Epithelial cell of proximal tubule (primary cell): ENCODE measurements at regions not wholly inside any gene's neighbourhood (a gene's known extent, or its start where the extent isn't known, plus 50 kb on each side); places are given as distances from the start of the nearest gene placed in this dataset.
A peak's percentile ranks its signal among the peaks of the same experiment; 100 is the strongest.
"Not testable (repeated sequence)": the region's sequence is repeated elsewhere in the genome, so short reads cannot be mapped to it uniquely, and the experiment has no call there.

Source experiments
- DNase-seq: peaks from one replicate; pipeline ENCODE4 v3.0.0-alpha.2; 2011; ENCODE audit warnings: low read depth
- H3K4me3 ChIP-seq: 2 replicates; pipeline ENCODE4 v1.5.1; 2011; ENCODE audit warnings: low read depth, mild to moderate bottlenecking, low read length
- TF ChIP-seq, protein P1 (sequence below): conservative IDR thresholded peaks from 2 replicates; pipeline ENCODE4 v1.5.1; 2012; ENCODE audit warnings: low read depth, mild to moderate bottlenecking, low read length

DNA sequence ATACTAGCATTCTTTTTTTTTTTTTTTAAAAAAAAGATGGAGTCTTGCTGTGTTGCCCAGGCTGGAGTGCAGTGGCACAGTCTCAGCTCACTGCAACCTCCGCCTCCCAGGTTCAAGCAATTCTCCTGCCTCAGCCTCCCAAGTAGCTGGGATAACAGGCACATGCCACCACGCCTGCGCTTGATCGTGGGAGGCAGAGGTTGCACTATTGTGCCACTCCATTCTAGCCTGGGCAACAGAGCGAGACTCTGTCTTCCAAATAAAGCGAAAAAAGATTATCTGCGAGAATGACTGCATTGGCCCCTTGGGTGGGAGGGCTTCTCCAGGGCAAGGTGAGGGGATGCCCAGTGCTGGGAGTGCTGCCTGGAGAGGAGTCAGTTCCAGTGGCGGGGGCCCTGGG is 1357.1 kb downstream of the CDH12 start:
- H3K4me3 ChIP-seq, DNase-seq: not testable (repeated sequence)

DNA sequence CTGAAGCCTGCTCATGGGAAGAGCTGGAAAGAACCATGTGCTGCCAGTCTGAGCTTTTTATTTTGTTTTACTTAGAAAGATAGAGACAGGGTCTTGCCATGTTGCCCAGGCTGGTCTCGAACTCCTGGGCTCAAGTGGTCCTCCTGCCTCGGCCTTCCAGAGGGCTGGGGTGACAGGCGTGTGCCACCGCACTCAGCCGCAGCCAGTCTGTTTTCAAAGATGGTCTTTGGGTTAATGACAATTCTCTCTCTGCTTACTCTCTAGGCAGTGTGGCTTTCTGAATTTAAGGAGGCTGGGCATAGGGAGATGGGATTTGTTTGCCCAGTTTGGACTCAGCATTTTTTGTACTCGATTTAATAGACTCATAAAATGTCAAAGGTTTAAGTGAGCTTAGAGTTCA is 1357.9 kb downstream of the CDH12 start:
- DNase-seq, H3K4me3 ChIP-seq: not testable (repeated sequence)

DNA sequence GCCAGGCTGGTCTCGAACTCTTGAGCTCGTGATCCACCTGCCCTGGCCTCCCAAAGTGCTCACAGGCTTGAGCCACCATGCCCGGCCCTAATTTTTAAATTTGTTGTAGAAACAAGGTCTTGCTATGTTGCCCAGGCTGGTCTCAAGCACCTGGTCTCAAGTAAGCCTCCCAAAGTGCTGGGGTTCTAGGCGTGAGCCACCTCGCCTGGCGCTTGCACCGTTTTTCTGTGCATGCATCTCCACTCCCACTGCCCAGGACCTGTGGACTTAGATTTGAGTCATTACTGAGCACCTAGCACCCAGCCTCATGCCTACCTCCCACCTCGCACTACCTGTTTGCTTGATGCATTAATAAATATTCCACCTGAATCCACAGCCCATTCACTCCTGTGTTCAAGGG is 1359.1 kb downstream of the CDH12 start:
- DNase-seq, H3K4me3 ChIP-seq: not testable (repeated sequence)

DNA sequence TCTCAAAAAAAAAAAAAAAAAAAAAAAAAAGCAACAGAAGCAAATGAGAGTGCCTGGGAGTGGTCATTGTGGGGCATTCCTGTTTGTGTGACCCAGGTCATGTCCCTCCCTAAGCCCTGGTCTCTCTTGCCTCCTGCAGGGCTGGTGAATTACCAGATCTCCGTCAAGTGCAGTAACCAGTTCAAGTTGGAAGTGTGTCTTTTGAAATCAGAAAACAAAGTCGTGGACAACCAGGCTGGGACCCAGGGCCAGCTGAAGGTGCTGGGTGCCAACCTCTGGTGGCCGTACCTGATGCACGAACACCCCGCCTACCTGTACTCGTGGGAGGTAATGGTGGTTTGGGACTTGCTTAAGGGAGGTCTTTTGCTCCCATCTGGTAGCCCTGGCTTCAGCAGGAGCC is 1362.0 kb downstream of the CDH12 start:
- H3K4me3 ChIP-seq, DNase-seq: not testable (repeated sequence)

DNA sequence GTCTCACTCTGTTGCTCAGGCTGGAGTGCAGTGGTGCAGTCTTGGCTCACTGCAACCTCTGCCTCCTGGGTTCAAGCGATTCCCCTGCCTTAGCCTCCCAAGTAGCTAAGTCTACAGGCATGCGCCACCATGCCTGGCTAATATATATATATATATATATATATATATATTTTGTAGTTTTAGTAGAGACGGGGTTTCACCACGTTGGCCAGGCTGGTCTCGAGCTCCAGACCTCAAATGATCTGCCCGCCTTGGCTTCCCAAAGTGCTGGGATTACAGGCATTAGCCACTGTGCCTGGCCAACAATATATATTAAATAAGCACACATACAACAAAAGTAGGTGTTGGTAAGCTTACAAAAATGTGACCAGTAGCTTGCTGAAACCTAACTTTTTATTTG is 1364.3 kb downstream of the CDH12 start:
- DNase-seq, H3K4me3 ChIP-seq: not testable (repeated sequence)

DNA sequence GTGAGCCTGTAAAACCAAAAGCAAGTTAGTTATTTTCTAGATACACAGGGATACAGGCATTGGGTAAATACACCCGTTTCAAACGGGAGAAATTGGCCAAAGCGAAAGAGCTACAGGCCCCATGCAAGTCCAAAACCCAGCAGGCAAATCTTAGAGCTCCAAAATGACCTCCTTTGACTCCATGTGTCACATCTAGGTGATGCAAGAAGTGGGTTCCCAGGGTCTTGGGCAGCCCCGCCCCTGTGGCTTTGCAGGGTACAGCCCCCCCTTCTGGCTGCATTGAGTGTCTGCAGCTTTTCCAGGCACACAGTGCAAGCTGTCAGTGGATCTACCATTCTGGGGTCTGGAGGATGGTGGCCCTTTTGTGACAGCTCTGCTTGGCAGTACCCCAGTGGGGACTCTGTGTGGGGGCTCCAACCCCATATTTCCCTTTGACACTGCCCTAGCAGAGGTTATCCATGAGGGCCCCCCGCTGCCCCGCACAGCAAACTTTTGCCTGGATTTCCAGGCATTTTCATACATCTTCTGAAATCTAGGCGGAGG is 1367.6 kb downstream of the CDH12 start:
- not testable (repeated sequence) for DNase-seq, H3K4me3 ChIP-seq
- TF ChIP-seq, protein P1, sequence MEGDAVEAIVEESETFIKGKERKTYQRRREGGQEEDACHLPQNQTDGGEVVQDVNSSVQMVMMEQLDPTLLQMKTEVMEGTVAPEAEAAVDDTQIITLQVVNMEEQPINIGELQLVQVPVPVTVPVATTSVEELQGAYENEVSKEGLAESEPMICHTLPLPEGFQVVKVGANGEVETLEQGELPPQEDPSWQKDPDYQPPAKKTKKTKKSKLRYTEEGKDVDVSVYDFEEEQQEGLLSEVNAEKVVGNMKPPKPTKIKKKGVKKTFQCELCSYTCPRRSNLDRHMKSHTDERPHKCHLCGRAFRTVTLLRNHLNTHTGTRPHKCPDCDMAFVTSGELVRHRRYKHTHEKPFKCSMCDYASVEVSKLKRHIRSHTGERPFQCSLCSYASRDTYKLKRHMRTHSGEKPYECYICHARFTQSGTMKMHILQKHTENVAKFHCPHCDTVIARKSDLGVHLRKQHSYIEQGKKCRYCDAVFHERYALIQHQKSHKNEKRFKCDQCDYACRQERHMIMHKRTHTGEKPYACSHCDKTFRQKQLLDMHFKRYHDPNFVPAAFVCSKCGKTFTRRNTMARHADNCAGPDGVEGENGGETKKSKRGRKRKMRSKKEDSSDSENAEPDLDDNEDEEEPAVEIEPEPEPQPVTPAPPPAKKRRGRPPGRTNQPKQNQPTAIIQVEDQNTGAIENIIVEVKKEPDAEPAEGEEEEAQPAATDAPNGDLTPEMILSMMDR: peak; percentile 40

DNA sequence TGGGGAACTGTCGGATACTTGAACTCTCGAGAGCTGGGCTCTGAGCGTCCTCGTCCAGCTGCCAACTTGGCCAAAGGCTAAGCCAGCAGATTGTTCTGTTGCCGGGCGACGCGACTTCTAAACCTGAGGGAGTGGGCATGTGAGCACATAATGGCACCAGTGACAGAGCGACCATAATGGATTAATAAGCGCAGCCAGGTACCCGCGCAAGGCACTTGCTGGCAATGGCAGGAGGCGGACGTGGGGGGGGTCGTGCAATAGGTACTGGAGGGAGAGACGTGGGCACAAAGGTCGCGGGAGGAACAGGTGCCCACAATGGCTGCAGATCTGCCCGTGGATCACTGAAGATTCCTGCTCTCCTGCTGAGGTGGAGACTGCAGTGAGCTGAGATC is 1368.7 kb downstream of the CDH12 start:
- H3K4me3 ChIP-seq, DNase-seq: not testable (repeated sequence)

DNA sequence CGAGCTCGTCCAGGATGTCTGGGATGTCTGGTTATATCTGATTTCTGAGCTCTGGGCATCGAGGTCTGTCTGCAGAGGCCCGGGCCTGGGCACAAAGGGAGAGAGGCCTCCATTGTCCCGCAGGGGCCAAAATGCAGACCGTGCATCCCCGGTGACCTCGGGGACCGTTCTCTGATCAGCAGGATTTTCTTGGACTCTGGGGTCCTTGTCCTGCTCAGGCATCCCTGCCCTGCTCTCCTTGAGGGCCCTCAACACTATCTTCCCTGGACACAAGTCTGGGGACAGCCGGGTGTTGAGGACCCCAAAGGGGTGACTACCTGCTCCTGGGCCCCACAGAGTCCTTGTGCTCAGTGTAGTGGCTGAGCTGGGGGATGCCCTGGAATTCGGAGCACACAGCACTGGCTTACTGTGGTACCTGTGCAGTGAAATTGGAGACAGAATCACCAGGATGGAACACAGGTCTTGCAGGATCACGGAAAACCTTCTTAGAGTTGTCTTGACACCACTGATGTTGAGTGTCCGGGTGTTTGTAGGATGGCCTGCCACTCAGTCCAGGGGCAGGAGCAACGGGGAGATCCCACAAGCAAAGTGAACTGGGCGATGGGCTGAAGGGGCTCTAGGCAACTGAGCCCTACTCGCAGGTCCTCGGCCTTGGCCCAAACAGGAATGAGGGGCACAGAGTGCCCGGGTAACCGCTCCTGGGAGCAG is 1369.2 kb downstream of the CDH12 start:
- not testable (repeated sequence) for H3K4me3 ChIP-seq, DNase-seq

DNA sequence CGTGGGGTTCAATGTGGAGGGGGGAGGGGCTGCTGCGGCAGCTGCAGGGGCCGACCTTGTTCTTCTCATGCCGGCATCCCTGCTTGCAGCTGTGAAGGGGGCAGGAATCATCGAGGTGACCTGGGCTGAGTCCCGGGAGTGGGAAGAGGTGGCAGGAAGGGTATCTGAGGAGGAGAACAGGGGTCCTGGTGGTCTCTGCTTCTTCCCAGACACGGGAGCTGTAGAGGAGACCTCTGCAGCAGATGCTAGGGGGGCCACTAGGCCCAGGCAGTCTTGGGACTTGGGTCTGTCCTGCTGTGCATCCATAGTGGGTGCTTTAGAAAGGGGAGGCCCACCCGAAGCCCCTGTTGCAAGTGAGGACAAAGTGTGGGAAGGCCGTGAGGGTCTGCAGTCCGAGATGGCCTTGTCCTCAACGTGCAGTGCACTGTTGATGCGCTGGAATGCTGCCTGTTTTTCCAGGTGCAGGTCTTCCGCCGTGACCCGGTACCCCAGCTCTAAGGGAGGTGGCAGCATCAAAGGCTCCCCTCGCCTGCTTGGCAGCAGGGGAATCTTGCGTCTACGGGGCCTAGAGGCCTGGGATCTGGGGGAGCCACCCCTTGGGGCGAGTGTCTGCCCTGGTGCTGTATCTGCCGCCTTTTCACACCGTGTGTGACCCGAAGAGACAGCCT is 1370.0 kb downstream of the CDH12 start:
- H3K4me3 ChIP-seq, DNase-seq: not testable (repeated sequence)

DNA sequence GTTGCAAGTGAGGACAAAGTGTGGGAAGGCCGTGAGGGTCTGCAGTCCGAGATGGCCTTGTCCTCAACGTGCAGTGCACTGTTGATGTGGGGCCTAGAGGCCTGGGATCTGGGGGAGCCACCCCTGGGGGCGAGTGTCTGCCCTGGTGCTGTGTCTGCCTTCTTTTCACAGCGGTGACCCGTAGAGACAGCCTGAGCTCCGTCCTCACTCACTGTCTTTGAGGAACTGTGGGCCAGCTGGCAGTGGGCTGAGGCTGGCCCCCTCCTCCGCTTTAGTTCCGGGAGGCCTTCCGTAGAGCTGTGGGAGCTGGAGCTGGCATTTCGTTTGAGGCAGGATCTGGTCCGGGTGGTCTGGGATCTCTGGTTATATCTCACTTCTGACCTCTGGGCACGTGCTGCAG is 1370.6 kb downstream of the CDH12 start:
- not testable (repeated sequence) for DNase-seq, H3K4me3 ChIP-seq

DNA sequence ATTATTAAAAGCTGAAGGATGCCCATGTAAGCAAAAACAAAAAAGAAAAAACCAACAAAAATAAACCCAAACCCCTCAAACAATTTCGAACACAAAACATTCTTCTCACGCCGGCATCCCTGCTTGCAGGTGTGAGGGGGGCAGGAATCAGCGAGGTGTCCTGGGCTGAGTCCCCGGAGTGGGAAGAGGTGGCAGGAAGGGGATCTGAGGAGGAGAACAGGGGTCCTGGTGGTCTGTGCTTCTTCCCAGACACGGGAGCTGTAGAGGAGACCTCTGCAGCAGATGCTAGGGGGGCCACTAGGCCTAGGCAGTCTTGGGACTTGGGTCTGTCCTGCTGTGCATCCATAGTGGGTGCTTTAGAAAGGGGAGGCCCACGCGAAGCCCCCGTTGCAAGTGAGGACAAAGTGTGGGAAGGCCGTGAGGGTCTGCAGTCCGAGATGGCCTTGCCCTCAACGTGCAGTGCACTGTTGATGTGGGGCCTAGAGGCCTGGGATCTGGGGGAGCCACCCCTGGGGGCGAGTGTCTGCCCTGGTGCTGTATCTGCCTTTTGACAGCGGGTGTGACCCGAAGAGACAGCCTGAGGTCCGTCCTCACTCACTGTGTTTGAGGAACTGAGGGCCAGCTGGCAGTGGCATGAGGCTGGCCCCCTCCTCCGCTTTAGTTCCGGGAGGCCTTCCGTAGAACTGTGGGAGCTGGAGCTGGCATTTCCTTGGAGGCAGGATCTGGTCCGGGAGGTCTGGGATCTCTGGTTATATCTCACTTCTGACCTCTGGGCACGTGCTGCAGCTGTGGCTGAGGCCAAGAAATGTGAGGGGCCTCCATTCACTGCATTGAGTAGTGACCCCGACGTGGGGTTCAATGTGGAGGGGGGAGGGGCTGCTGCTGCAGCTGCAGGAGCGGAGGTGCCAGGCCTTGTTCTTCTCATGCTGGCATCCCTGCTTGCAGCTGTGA is 1371.5 kb downstream of the CDH12 start:
- not testable (repeated sequence) for H3K4me3 ChIP-seq, DNase-seq

DNA sequence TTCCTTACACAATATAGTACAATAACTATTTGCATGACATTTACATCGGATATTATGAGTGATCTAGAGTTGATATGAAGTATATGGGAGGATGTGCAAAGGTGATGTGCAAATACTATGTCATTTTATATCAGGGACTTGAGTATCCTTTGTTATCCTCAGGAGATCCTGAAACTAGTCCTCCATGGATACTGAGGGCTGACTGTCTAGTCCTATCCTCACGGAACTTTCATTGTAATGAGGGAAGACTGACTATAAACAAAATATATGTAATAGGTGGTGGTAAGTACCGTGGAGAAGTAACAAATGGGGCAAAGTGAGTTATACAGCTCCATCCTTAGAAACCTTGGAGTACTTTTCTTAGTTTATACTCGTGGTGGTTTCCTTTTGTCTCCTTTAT is 1373.1 kb downstream of the CDH12 start:
- not testable (repeated sequence) for DNase-seq, H3K4me3 ChIP-seq

DNA sequence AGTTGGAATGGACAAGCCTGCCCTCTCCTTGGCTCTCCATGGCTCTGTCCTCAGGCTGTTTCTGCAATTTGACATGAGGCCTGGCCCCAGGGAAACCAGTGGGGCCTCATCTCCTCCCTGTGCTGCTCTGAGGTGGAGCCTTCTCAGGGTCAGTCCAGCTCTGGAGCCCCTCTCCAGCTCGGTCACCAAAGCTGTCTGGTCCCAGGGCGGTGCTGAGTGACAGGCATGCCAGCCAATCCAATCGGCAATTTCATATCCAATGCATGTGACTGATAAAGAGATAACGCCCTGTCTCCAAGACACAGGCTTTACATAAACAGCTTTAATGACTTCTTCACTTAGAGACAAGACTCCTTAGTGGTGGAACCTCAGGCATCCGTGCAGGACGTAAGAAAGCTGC is 1379.2 kb downstream of the CDH12 start:
- not testable (repeated sequence) for DNase-seq, H3K4me3 ChIP-seq

DNA sequence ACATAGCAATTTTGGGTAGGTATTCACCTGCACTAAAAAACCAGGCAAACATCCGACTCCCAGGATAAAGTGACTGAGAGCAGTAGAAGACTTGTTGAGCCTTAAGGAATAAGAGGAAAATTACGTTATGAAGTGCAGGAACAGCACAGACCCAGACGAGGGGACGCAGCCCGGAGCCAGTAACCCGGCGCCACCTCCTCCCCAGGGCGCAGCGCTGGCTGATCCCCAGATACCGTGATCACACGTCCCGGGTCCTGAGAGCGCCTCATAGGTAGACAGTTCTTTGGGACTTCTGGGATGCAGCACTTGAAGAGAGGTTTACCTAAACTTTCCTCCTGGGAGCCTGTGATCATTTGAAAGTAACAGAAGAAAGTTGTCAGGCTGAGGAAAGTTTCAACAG is 1379.7 kb downstream of the CDH12 start:
- not testable (repeated sequence) for H3K4me3 ChIP-seq, DNase-seq

DNA sequence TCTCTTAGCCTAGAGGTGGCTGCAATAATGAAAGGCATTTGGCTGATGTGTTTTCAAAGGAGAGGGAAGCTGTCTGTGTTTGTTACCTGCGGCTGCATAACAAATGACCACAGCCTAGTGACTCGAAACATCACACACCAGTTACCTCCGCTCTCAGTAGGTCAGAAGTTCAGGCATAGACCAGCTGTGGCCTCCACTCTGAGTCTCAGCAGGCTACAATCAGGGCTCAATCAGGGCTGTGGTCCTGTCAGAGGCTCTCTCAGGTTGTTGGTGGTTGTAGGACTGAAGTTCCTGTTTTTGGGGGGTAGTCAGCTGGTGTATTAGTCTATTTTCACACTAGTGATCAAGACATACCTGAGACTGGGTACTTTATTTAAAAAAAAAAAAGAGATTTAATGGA is 1381.5 kb downstream of the CDH12 start:
- DNase-seq, H3K4me3 ChIP-seq: not testable (repeated sequence)
